ENCODE measurements at regions not wholly inside any gene's neighbourhood (a gene's known extent, or its start where the extent isn't known, plus 50 kb on each side); places are given as distances from the start of the nearest gene placed in this dataset.
"Not testable (repeated sequence)": the region's sequence is repeated elsewhere in the genome, so short reads cannot be mapped to it uniquely, and the experiment has no call there.

DNA sequence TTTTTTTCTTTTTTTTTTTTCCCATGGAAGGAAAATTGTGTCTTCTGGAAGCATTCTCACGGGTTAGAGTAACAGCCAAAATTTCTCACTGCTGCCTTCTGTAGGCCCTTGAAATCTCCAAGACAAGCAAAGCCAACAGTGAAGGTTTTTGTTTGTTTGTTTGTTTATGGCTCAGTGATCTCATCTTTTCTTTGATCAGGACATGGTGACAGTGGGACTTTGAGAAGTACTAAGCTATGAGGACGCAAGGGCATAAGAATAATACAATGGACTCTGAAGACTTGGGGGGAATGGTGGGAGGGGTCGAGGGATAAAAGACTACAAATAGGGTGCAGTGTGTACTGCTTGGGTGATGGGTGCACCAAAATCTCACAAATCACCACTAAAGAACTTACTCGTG is 419.4 kb downstream of the PTPRC start:
- DNase-seq: no peak

DNA sequence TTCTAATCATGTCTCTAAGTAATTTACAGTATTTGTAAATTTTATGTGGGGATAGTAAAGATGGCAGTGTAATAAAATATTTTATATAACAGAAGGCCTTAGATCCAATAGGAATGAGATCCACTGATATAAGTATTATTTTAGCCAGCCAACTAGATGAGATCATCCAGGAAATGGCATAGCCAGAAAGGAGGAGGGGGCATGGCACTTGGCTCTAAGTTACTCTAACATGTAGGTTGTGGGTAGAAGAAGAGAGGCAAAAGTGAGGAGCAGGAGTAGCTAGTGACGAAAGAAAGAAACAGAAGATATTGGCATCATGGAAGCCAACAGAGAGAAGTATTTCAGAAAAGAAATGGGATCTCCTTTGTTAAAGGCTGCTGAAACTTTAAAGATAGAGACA is 426.1 kb downstream of the PTPRC start:
- no peak for DNase-seq

DNA sequence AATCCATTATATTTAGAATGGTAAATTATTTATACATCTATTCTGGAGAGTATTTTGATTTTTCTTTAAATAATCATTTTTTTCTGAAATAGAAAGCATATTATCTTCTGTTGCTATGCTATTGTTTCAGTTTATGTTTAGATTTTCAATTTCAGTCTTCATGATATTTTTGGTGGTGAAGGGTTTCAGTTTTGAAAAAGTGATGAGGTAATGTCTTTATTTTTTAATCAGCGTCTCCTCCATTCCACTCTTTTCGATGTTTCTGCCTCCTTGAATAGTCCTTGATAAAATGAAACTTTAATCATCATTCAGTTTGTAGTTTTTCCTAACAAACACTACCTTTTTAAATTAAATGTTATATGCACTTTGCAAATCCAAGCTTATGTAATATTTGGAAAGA is 428.6 kb downstream of the PTPRC start:
- no peak for DNase-seq

DNA sequence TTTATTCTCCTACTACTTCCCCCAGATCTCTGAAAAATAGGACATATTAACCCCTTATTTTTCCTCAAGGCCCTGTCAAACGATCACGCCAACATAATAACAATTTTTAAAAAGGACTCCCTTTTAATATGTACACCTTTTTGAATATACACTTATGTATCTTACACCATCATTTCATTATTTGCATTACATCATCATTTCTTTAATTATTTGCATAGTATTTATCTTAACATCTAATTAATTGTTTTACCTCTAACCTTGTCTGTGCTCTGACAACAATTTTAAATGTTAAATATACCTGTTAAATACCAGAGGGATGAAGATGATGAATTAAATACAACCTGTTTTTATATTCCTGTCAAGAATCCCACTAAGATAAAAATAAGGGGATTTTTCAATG is 432.2 kb downstream of the PTPRC start:
- DNase-seq: no peak

DNA sequence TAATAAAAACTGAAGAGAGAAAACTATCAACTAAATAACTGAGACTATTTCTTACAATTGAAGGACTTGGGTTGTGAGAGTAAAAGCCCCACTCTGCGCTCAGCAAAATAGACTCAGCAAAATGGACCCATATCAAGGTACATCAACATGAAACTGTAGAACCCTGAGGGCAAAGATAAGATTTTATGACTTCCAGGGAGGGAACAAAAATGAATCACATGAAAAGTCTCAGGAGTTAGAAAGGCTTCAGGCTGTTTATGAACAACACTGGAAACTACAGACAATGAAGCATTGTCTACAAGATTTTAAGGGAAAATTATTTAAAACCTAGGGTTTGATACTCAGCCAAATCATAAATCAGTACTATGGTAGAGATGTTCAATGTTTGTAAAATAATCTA is 434.3 kb downstream of the PTPRC start:
- DNase-seq: no peak

DNA sequence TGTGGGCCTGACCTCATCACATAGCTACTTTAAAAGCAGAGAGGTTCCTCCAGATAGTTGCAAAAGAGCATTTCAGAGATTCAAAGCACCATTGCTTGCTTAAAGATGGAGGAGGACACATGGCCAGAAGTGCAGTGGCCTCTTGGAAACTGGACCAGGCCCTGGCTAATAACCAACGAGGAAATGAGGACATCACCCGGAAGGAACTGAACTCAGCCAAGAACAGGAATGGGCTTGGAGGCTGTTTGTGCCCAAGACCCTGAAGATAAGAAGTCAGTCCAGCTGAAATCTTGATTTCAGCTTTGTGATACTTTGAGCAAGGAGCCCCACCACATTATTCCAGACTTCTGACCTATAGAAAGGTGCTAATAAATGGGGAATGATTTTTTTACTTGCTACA is 437.0 kb downstream of the PTPRC start:
- no peak for DNase-seq

DNA sequence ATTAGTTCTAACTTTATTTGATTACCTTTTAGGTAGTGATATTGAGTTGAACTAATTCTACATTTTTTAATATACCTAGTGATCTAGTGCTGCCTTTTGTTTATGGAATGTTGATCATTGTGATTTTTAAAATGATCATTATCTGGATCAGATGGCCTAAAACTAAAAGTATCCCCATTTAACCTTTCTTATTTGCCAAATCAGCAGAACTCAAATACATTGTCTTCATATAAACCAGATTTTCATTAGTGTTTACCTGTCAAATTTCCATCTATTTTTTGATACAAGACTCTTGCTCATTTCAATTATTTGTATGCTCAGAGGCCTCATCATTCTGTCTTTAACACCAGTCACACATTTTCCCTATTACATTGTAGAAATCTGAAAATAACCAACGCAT is 441.2 kb downstream of the PTPRC start:
- no peak for DNase-seq

DNA sequence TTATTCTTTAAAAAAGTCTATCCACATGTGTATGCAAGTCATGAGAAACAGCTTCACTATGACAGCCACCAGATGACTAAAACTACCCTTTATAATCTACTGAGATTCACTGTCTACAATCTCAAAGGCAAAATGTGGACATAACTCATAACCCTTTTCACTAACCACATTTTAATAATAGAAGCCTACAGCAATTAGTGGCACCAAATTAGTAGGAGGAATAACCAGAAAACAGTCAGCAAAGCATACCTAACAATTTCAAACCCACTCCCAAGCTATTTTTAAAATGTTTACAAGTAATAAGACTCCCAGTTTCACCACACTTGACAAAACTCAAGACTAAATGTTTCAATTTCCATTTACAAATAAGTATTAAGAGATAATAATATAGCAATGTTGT is 442.9 kb downstream of the PTPRC start:
- no peak for DNase-seq

DNA sequence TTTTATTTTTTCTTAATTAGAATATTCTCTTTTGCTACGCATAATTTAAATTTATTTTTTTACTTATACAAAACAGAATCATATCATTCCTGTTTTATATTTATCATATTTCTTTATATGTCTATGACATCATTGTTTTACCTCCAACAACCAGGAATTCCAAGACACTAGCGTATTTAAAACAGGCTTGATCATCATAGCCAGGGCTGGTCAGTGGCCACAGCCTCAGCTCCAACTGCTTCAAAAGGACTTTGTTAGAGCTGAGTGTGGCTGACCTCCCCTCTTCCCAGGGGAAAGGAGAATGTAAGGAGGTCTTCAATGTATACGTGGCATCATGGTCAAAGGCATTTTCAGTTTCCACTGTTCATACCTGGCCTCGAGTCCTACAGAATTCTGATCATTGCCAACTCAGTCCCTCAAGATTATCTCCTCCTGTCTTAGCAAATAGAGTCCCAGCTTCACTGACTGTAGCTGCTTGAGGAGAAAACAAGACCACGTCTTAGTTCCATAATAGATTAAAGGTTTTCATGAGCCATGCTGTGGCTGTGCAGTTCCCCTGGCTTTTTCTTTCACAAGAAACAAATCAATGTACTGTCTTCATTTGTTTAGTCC is 444.0 kb downstream of the PTPRC start:
- no peak for DNase-seq

DNA sequence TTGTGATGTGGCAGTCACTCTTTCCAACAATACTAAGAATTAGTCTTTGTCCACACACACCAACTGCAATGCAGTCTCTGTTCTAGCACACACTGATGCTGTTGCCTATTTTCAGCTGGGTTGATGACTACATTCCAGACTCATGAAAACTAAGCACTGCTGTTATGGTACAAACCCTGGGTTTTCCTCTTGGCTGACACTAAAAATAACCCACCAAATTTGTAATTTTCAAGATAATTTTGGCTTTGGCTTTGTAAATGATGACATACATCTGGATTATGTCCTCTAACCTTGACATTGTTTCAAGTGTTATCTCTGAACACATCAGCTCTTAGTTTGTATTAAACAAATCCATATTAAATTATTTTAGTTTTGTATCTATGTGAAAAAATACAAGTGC is 444.8 kb downstream of the PTPRC start:
- no peak for DNase-seq

DNA sequence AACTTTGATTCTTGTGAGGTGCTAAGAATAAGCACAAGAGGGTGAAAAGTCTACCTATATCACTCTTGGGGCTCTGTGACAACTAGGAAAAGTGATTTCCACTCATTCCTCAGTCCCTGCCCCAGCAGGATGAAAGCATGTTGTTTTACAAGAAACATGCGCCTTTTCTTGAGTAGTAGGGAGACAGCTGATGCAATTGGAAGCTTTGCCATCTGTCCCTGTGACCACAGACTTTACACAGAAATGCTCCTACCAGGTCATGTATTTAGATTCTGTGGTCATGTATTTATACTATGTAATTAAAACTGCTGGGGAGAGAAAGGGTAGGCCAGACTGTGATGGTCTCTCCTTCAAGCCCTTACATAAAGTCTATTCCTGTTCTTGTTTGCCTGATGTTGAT is 445.5 kb downstream of the PTPRC start:
- DNase-seq: no peak

DNA sequence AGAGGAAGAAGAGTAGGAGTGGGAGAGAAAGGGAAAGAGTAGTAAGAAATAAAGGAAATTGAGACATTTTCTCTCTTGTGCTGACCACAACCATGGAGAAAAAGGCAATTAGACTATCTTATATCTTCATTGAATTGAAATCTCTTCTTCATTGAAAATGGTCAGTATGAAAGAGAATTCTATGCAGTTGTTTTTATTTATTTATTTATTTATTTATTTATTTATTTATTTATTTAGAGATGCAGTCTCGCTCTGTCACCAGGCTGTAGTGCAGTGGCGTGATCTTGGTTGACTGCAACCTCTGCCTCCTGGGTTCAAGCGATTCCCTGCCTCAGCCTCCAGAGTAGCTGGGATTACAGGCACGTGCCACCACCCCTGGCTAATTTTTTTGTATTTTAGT is 447.1 kb downstream of the PTPRC start:
- DNase-seq: no peak

DNA sequence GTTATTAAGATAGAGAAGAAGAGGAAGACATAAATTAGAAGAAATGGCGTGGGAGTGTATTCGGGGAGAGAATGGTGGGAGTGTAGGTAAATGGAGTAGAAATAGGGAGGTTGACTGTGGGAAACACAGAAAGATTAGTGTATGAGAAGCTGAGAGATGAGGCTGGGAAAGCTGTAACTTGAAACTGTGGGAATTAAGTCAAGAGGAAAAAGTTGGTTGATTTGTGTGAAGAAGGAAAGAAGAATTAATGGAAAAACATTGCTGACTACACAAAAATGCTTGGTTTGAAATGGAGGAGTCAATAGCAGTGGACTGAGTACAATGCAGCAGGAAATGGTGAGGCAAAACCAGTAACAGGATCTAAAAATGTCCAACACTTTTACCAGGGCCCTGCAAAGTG is 448.3 kb downstream of the PTPRC start:
- no peak for DNase-seq

DNA sequence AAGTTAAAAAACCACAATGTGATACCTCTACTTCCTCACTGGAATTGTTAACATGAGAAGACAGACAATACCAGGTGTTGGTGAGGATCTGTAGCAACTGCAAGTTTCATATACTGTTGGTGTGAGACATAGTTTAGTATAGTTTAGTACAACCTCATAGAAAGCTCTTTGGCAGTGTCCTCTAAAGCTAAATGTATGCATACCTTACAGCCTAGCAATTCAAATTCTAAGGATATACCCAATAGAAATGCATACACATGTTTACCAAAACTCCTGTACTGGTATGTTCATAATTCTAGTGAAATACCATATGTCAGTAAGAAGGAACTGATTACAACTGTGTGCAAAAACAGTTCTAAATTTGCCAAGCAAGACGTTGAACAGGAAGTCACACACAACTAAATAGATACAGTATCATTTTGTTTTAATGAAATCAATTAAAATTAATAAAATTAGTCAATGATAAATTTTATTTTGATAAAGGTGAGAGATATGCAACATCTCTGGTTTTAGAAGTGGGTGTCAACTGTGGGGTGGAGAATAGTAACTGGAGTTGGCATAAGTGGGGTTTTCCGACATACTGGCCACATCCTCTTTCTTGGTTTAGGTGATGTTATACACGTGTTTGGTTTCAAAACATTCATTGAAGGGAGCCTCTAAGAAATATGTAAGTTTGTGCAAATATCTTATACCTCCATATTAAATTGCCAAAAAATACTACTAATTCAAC is 450.7 kb downstream of the PTPRC start:
- DNase-seq: no peak

DNA sequence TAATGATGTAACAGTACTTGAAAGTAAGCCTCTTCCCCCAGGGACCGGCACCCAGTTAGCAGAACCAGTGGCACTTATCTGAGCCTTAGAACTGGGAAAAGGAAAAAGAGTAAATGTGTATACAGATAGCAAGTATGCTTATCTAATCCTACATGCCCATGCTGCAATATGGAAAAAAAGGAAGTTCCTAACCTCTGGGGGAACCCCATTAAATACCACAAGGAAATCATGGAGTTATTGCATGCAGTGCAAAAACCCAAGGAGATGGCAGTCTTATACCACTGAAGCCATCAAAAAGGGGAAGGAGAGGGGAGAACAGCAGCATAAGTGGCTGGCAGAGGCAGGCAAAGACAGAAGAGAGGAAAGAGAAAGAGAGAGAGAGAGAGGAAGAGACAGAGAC is 456.8 kb downstream of the PTPRC start:
- not testable (repeated sequence) for DNase-seq

DNA sequence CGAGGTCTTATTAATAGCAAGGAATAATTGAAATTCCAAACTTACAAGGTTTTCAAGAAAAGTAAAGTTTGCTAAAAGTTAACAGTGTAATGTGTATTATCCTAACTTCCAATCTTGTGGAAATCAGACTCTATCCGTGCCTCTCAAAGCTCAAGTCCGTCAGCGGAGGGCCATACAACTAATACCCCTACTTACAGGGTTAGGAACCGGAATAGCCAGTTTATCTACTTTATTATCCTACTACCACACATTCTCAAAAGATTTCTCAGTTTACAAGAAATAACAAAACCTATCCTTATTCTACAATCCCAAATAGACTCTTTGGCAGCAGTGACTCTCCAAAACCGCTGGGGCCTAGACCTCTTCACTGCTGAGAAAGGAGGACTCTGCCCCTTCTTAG is 457.8 kb downstream of the PTPRC start:
- DNase-seq: no peak

DNA sequence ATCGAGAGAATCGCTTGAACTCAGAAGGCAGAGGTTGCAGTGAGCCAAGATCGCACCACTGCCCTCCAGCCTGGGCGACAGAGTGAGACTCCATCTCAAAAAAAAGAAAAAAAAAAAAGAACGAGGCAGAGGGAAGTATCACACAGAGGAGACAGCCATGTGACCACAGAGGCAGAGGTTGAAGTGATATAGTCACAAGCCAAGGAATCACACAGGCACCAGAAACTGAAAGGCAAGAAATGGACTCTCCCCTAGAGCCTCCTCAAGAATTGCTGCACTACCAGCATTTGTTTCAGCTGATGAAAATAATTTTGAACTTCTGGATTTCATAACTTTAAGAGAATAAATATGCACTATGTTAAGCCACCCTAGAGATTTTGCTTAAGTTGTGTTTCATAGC is 459.6 kb downstream of the PTPRC start:
- no peak for DNase-seq

DNA sequence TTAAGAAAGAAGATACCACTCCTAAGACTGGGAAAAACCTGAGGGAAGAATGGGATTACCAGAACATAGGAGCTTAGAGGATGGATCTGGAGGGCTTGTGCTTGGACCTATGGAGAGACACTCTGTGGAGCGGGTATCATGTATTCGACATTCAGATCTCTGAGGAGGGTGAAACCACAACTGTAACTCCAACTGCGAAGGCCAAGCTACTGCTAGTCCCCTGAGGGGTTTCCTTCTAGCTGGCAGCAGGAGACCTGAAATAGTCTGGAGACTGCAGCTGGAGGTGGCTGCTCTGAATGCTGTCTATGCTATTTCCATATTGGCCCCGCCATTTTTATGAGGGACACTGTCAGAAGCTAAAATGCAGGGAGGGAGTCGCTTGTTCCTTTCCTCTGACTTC is 462.3 kb downstream of the PTPRC start:
- no peak for DNase-seq

DNA sequence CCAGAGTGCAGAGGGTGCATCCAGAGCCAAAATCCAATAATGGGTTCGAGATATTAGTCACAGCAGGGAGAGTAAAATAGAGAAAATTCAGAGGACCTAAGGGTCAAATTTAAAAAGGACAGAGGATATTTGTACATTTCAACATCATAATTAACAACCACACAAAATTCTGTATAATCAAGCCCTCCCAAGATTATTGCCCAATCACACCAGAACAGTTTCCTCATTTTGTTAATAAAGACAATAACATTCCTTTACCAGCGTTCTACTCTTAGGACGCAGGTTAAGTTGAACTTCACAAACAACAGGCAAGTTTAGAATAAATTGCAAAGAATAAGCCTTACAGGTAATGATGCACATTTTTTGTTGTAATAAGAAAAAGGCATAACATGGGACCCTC is 462.8 kb downstream of the PTPRC start:
- no peak for DNase-seq

DNA sequence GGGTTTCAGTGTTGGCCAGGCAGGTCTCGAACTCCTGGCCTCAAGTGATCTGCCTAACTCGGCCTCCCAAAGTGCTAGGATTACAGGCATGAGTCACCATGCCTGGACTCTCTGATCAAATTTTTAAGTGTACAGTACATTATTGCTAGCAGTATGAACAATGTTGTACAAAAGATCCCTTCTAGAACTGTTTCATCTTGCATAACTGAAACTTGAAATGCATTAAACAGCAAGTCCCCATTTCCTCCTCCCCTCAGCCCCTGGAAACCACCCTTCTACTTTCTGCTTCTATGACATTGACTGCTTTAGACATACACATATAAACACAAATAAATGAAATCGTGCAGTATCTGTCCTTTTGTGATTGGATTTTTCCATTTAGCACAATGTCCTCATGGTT is 463.4 kb downstream of the PTPRC start:
- no peak for DNase-seq

DNA sequence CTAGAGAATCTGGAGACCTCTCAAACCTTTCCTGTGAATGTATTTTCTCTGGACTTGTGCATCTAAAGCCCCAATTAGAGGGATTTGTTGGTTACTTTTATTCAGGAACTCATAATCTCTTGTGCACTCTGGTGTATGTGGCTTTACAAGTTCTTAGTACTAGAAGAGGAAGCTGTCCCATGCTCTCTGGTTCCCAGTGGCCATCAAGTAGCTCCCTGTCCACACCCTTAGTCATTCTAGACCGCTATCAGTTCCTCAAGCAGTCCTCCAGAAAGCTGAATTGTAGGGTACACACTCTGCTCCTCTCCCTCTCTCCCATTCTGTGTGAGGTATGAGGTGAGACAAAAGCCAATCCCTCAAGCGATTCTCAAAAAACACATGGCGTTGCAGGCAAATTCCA is 470.3 kb downstream of the PTPRC start:
- DNase-seq: no peak

DNA sequence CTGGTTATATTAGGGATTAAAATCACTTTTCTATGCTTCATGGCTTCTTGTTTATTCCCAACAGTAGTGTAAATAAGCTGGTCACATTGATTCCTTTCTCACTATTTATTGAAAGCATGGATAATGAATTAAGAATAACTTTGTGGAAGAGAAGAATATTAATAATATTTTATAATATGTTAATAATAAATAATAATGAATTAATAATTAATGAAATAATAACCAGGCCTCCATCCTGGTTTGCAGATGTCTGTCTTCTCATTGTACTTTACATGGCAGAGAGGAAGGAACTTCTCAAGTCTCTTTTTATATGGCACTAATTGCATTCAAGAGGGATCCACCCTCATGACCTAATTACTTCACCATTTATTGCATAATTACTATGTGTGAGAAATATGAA is 473.5 kb downstream of the PTPRC start:
- DNase-seq: no peak

DNA sequence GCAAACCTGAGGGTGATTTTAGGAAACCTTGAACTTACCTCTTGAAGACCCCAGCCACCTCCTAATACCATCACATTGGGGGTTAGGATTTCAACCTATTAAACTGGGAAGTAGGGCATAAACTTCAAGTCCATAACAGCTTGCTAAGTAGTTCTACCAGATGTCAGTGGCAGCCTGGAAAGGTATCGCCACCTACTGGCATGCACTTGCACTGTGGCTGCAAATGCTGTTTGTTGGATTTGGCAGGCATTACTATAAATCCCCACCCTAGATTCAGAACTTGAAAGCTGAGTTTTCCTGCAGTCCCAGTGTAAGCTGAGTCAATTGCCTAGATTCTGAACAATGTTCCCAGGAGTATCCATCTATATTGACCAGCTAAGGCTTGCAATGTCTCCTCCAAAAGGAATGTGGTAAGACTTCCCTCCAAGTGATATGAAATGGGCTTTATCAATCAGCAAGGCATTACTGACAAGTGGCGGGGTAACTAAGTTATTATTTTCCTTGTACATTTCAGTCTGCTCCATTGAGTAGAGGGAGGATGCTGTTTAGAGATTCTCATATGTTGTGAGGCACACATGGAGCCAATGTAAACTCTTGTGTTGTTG is 474.5 kb downstream of the PTPRC start:
- peak; percentile 7 for DNase-seq

DNA sequence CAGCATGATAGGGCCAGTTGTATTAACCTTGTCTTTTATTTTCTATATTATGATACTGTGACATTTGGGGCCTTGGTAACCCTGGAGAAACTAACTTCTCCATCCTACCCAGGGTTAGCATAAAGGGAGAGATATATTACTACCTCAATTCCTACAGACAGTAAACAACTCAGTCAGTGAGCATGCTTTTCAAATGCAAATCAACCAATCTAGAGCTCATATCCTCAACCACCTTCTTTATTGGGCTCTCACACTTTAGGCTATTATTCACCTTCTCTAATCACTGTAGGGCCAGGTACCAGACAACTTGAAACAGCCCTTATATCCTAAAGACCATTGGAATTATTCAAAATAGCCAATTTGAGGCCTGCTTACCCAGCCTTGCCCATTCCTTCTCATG is 477.6 kb downstream of the PTPRC start:
- DNase-seq: no peak

DNA sequence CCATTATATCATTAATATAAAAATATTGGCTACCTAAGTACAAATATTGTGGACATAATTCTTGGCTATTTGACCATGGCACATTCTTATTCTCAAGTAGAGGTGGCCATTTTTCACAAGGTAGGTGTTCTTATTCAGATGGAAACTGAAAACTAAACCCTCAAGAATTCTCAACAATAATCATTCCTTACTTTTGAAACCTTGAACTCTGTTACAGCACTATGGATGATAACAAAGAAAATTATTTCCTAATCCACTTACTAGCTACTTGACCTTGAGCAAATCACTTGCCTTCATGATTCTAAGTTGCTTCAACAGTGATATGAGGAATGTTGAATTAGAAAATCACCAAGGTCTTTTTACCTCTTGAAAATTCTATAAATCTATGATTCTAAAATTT is 482.2 kb downstream of the PTPRC start:
- no peak for DNase-seq

Measured in NCI-H526 treated with DMSO at 0.1 percent for 48 hours (cell line).